Stimulated activated CD4-positive, alpha-beta T cell treated with anti-CD3 and anti-CD28 coated beads, Interleukin-2, amount 100 ng/mL, for 4 hours (primary cell): ENCODE measurements at regions not wholly inside any gene's neighbourhood (a gene's known extent, or its start where the extent isn't known, plus 50 kb on each side); places are given as distances from the start of the nearest gene placed in this dataset.

Experiments
- DNase-seq: peaks from one replicate; pipeline ENCODE4 v3.0.0-alpha.2; 2020; ENCODE audit warnings: low read depth

GRCh38 chr5:72619251-72619650 lies 112.0 kb upstream of the ZNF366 start:
- DNase-seq: no peak

GRCh38 chr5:72618708-72619107 lies 111.5 kb upstream of the ZNF366 start:
- DNase-seq: no peak

GRCh38 chr5:72615061-72615460 lies 107.9 kb upstream of the ZNF366 start:
- no peak for DNase-seq

GRCh38 chr5:72613515-72613914 lies 106.3 kb upstream of the ZNF366 start:
- no peak for DNase-seq

GRCh38 chr5:72612810-72613209 lies 105.6 kb upstream of the ZNF366 start:
- DNase-seq: no peak

- peak; percentile 7 for DNase-seq
Measured at GRCh38 chr5:72611118-72611730, 104.0 kb upstream of the ZNF366 start.

- no peak for DNase-seq
Measured at GRCh38 chr5:72608926-72609325, 101.7 kb upstream of the ZNF366 start.

GRCh38 chr5:72608297-72608696 lies 101.1 kb upstream of the ZNF366 start:
- no peak for DNase-seq

- DNase-seq: no peak
Measured at GRCh38 chr5:72607381-72607780, 100.2 kb upstream of the ZNF366 start.

GRCh38 chr5:72606525-72606924 lies 99.3 kb upstream of the ZNF366 start:
- DNase-seq: no peak

GRCh38 chr5:72605632-72606031 lies 98.4 kb upstream of the ZNF366 start:
- no peak for DNase-seq

- no peak for DNase-seq
Measured at GRCh38 chr5:72604798-72605154, 97.6 kb upstream of the ZNF366 start.

GRCh38 chr5:72604111-72604797 lies 97.0 kb upstream of the ZNF366 start:
- DNase-seq: no peak

GRCh38 chr5:72602696-72603685 lies 95.8 kb upstream of the ZNF366 start:
- no peak for DNase-seq

- DNase-seq: no peak
Measured at GRCh38 chr5:72601861-72602260, 94.7 kb upstream of the ZNF366 start.

GRCh38 chr5:72600391-72600981 lies 93.3 kb upstream of the ZNF366 start:
- DNase-seq: no peak

- DNase-seq: no peak
Measured at GRCh38 chr5:72599519-72600370, 92.5 kb upstream of the ZNF366 start.

GRCh38 chr5:72599065-72599433 lies 91.8 kb upstream of the ZNF366 start:
- no peak for DNase-seq

GRCh38 chr5:72598401-72599064 lies 91.3 kb upstream of the ZNF366 start:
- DNase-seq: no peak

GRCh38 chr5:72597456-72597948 lies 90.3 kb upstream of the ZNF366 start:
- DNase-seq: no peak

GRCh38 chr5:72596956-72597355 lies 89.7 kb upstream of the ZNF366 start:
- no peak for DNase-seq
